ENCODE measurements at regions not wholly inside any gene's neighbourhood (a gene's known extent, or its start where the extent isn't known, plus 50 kb on each side); places are given as distances from the start of the nearest gene placed in this dataset.

DNA sequence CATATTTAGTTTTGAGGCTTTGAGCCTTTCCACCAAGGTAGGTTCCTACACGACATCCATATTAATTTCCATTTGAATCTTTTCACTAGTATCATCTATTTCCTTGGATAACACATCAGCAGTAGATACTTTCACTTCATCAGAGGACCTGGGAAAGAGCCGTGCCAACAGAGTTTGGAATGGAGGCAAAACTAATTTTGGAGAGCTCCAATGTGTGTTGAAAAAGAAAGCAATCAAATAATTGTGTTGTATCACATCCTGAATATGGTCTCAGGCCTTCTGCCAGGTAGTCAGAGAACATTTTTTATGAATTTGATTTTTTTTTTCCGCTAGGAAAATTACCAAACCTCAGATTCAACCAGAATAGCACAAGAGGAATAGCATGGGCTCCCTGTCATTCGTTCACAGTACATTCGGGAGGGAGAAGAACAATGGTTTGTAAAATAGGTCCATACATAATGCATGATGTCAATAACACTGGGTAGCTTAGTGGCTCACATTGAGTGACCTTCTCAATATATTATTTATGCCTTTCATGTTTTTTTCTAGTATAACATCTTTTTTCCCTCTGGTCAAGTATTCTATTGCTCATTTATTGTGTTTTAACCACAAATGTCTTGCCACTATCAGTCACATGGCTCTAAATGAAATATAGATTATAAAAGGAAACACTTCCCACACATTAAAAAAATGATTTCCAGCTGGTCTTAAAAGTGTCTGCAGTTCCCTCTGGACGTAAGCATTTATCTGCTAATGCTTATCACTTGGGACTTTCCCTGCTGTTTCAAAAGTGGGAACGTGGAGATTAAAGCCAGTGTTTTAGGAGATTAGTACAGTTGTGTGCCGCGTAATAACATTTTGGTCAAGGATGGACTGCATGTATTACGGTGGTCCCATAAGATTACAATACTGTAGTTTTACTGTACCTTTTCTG, 68.6 kb upstream of the RAPH1 start:
- H3K27ac ChIP-seq = no peak overlapping the region
- 70 to 74% methylated on average over 10 of the region's 10 CpGs for WGBS, 2 donors (ENCODE audit: low coverage in 1 of 2)
- no peak for ATAC-seq
- H3K27me3 ChIP-seq = no peaks in the 10 kb centered on the region
- peaks cover 0 to 10% (median 0%) of the 10 kb centered on the region in 3 donors for H3K4me1 ChIP-seq
- H3K36me3 ChIP-seq = no peaks in the 10 kb centered on the region
- H3K9me3 ChIP-seq = no peaks in the 10 kb centered on the region
- no peak overlapping the region for H3K4me3 ChIP-seq
- TF ChIP-seq EP300 (IDR thresholded peaks at IDR 0.05) (no peak), POLR2A (IDR thresholded peaks at IDR 0.05) (no peak), POLR2AphosphoS5 (IDR thresholded peaks at IDR 0.05) (no peak)
- TF ChIP-seq, protein P1, sequence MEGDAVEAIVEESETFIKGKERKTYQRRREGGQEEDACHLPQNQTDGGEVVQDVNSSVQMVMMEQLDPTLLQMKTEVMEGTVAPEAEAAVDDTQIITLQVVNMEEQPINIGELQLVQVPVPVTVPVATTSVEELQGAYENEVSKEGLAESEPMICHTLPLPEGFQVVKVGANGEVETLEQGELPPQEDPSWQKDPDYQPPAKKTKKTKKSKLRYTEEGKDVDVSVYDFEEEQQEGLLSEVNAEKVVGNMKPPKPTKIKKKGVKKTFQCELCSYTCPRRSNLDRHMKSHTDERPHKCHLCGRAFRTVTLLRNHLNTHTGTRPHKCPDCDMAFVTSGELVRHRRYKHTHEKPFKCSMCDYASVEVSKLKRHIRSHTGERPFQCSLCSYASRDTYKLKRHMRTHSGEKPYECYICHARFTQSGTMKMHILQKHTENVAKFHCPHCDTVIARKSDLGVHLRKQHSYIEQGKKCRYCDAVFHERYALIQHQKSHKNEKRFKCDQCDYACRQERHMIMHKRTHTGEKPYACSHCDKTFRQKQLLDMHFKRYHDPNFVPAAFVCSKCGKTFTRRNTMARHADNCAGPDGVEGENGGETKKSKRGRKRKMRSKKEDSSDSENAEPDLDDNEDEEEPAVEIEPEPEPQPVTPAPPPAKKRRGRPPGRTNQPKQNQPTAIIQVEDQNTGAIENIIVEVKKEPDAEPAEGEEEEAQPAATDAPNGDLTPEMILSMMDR (IDR thresholded peaks at IDR 0.05) = no peak

DNA sequence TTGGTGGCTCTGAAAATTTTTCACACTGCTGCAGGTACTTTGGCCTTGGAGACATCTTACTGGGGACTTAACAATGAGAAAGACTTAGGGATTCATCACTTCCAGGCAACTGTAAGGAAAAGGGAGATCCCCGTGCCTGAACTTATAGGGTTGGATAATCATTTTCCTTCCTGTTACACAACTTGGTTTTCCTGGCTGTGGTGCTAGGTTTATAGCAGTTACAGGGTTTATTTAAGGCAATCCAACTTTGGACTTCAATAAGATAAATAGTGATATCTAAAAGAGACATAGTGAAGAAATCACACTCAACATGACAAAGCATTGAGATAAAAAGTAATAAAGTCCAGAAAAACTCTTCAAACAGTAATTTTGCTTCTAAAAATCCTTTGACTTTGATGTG, 70.2 kb upstream of the RAPH1 start:
- TF ChIP-seq, protein P1 (IDR thresholded peaks at IDR 0.05) = no peak
- TF ChIP-seq EP300 (IDR thresholded peaks at IDR 0.05) = no peak
- TF ChIP-seq POLR2AphosphoS5 (IDR thresholded peaks at IDR 0.05) = no peak
- no peak for TF ChIP-seq POLR2A (IDR thresholded peaks at IDR 0.05)
- Histone ChIP-seq H3K27ac (peak overlapping the region in 1 of 4 donors; percentile 36), H3K9me3 (no peaks in the 10 kb centered on the region), H3K4me1 (peaks cover 0 to 10% (median 0%) of the 10 kb centered on the region in 3 donors), H3K27me3 (no peaks in the 10 kb centered on the region), H3K36me3 (no peaks in the 10 kb centered on the region), H3K4me3 (no peak overlapping the region)
- peak; percentile 66 for ATAC-seq
- 0% methylated on average over 1 of the region's 1 CpG for WGBS, 2 donors (ENCODE audit: low coverage in 1 of 2)

DNA sequence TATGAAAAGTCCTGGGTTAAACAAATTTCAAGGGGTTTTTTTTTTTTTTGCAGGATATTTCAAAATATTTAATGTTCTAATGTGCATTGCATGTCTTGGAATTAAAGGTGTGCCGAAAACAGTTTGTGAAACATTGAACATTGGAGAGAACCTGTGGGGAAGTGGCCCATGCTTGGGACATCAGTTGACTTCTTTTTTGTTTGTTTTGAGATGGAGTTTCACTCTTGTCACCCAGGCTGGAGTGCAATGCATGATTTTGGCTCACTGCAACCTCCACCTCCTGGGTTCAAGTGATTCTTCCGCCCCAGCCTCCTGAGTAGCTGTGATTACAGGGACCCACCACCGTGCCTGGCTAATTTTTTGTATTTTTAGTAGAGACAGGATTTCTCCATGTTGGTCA, 71.0 kb upstream of the RAPH1 start:
- Histone ChIP-seq H3K27ac (no peak overlapping the region), H3K9me3 (no peaks in the 10 kb centered on the region), H3K4me1 (peaks cover 0 to 10% (median 0%) of the 10 kb centered on the region in 3 donors), H3K36me3 (no peaks in the 10 kb centered on the region), H3K27me3 (no peaks in the 10 kb centered on the region), H3K4me3 (no peak overlapping the region)
- TF ChIP-seq EP300 (IDR thresholded peaks at IDR 0.05) (no peak), POLR2AphosphoS5 (IDR thresholded peaks at IDR 0.05) (no peak), POLR2A (IDR thresholded peaks at IDR 0.05) (no peak)
- TF ChIP-seq, protein P1 (IDR thresholded peaks at IDR 0.05) = no peak
- no peak for ATAC-seq
- 89 to 100% methylated on average over 1 to 3 of the region's 3 CpGs for WGBS, 2 donors (ENCODE audit: low coverage in 1 of 2)

DNA sequence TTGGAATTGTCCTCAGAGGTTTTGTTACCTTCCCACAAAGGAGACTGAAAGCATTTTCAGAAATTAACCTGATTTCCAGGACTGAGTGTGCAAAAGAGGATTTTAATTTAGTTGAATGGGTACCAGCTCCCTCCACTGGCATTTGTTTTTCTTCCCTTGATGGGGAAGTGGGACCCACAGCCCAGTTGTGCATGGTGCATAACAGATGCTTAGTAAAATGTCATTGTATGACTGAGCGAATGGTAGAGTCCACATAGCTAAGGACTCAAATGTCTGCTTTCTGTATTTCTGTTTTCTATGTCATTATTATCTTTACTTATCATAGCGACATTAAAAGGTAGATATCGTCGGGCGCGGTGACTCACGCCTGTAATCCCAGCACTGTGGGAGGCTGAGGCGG, 75.5 kb upstream of the RAPH1 start:
- Histone ChIP-seq H3K4me1 (peaks cover 0 to 2% (median 0%) of the 10 kb centered on the region in 3 donors), H3K4me3 (no peak overlapping the region), H3K27ac (no peak overlapping the region), H3K27me3 (no peaks in the 10 kb centered on the region), H3K9me3 (no peaks in the 10 kb centered on the region), H3K36me3 (no peaks in the 10 kb centered on the region)
- WGBS, 2 donors (ENCODE audit: low coverage in 1 of 2) = 71 to 81% methylated on average over 1 to 8 of the region's 8 CpGs
- ATAC-seq = no peak
- TF ChIP-seq, protein P1 (IDR thresholded peaks at IDR 0.05) = no peak

DNA sequence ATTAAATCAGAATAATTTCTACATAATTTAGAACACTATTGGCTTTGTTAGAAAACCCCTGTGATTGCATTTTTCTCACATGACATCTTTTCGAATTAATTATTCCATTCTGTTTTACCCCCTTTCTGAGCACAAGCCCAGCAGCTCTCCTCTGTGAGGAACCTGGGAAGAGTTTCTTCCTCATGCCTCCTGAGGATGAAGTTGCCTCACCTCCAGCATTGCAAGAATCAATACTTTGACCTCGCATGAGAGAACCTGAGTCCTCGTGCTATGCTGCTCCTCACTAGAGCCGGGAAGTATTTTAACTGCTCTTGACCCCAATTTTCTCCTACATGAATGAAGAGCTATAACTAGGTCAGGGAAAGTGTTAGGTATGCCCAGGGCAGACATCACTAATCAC, 77.1 kb upstream of the RAPH1 start:
- TF ChIP-seq POLR2AphosphoS5 (IDR thresholded peaks at IDR 0.05) (no peak), POLR2A (IDR thresholded peaks at IDR 0.05) (no peak), EP300 (IDR thresholded peaks at IDR 0.05) (no peak)
- TF ChIP-seq, protein P1 (IDR thresholded peaks at IDR 0.05) = no peak
- Histone ChIP-seq H3K4me3 (no peak overlapping the region), H3K36me3 (no peaks in the 10 kb centered on the region), H3K27me3 (no peaks in the 10 kb centered on the region), H3K9me3 (no peaks in the 10 kb centered on the region), H3K4me1 (no peaks in the 10 kb centered on the region), H3K27ac (no peak overlapping the region)
- 88 to 100% methylated on average over 3 to 4 of the region's 4 CpGs for WGBS, 2 donors (ENCODE audit: low coverage in 1 of 2)
- ATAC-seq = no peak
